IPS-NIHi11 (cell line): ENCODE measurements at regions not wholly inside any gene's neighbourhood (a gene's known extent, or its start where the extent isn't known, plus 50 kb on each side); places are given as distances from the start of the nearest gene placed in this dataset.
"Not testable (repeated sequence)": the region's sequence is repeated elsewhere in the genome, so short reads cannot be mapped to it uniquely, and the experiment has no call there.

ENCODE experiments used
- DNase-seq: peaks from one replicate; pipeline ENCODE4 v3.0.0; 2012; ENCODE audit warnings: mixed read lengths, low spot score

- DNase-seq: no peak
Observed at GRCh38 chr4:23956601-23957364, 66.9 kb upstream of the PPARGC1A start.

- no peak for DNase-seq
Observed at GRCh38 chr4:23952258-23952657, 62.4 kb upstream of the PPARGC1A start.

- no peak for DNase-seq
Observed at GRCh38 chr4:23947826-23948225, 58.0 kb upstream of the PPARGC1A start.

- DNase-seq: no peak
Observed at GRCh38 chr4:23946299-23946698, 56.5 kb upstream of the PPARGC1A start.

GRCh38 chr4:23945451-23946017 is 55.7 kb upstream of the PPARGC1A start:
- DNase-seq: no peak

GRCh38 chr4:23944556-23944955 is 54.7 kb upstream of the PPARGC1A start:
- DNase-seq: not testable (repeated sequence)

GRCh38 chr4:23943478-23943877 is 53.6 kb upstream of the PPARGC1A start:
- no peak for DNase-seq

GRCh38 chr4:23942471-23942870 is 52.6 kb upstream of the PPARGC1A start:
- DNase-seq: no peak
